Renal cortical epithelial cell (primary cell): ENCODE measurements at regions not wholly inside any gene's neighbourhood (a gene's known extent, or its start where the extent isn't known, plus 50 kb on each side); places are given as distances from the start of the nearest gene placed in this dataset.

Source experiments
- DNase-seq: peaks from one replicate; pipeline ENCODE4 v3.0.0-alpha.2; 2011; ENCODE audit warnings: low read depth

- no peak for DNase-seq
Observed at GRCh38 chr14:40909906-40910305, 696.8 kb upstream of the LRFN5 start.

GRCh38 chr14:40903709-40904108, 703.0 kb upstream of the LRFN5 start:
- DNase-seq, result no peak

- no peak for DNase-seq
Observed at GRCh38 chr14:40899435-40899834, 707.2 kb upstream of the LRFN5 start.

DNA sequence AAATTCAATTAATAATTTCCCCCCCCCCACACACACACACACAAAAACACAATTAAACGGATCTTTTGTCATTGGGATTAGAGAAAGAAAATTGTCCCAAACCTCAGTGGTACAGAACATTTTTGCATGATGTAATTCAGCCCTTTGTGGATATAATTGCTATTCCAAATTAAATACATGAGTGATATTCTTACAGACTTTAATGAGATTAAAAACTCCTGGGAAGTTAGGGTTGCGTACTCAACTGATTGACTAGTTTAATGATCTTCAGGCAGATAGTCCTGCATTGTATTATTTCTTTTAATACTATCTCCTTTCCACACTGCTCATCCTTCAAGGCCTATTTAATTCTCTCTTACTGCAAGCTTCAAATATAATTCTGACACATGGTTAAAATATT, 711.8 kb upstream of the LRFN5 start:
- DNase-seq, result no peak

DNA sequence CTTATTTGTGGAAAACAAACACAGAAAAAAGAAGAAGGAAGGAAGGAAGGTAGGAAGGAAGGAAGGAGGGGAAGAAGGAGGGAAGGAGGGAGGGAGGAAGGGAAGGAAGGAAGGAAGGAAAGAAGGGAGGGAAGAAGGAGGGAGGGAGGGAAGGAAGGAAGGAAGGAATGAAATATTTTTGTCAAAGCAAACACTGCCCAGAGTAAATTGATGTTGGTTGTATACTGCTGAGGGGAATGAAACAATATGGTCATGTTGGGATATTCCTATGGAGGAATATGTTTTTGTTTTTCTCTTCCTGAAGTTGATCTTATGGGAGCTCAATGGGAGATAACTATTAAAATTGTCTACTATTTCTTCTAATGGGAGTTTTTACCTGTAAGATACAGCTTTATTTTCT, 717.5 kb upstream of the LRFN5 start:
- DNase-seq, result no peak

DNA sequence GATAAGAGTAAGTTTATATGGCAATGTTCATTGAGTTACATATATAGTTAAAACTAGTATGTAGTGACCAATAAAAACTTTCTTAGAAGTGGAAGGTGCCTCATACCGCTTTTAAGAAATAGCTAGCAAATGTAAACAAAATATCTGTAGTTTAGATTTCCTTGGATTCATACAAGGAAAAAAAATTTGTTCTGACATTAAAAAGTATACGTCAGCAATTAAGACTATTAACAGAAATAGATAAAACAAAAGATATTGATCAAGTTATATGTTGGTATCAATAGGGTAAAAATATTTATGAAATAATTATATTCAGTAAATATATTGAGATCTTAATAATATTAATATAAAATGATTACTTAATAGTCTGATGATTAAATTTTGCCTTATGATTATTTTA, 718.8 kb upstream of the LRFN5 start:
- no peak for DNase-seq

GRCh38 chr14:40870252-40870651, 736.4 kb upstream of the LRFN5 start:
- peak; percentile 3 for DNase-seq

- no peak for DNase-seq
Observed at GRCh38 chr14:40859055-40859454, 747.6 kb upstream of the LRFN5 start.

DNA sequence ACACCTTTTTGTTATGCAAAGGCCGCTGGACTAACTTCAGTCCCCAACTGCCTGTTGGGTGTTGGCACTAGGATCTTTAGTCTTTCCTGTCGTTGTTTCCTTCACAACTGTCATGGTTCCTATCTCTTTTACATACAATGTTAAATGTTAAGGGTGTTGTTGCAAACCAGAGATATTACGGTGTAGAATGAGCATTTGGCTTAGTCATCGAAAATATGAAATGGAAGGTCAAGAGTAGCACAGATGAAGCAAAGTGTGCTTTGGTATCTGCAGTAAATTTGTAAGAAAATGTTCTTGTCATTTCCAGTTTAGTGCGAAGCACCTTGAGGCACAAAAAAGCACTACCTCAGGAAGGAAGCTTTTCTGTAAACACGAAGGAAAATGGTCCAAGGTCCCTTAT, 751.3 kb upstream of the LRFN5 start:
- no peak for DNase-seq

- DNase-seq, result no peak
Observed at GRCh38 chr14:40850191-40850590, 756.5 kb upstream of the LRFN5 start.

- DNase-seq, result no peak
Observed at GRCh38 chr14:40847480-40847879, 759.2 kb upstream of the LRFN5 start.

DNA sequence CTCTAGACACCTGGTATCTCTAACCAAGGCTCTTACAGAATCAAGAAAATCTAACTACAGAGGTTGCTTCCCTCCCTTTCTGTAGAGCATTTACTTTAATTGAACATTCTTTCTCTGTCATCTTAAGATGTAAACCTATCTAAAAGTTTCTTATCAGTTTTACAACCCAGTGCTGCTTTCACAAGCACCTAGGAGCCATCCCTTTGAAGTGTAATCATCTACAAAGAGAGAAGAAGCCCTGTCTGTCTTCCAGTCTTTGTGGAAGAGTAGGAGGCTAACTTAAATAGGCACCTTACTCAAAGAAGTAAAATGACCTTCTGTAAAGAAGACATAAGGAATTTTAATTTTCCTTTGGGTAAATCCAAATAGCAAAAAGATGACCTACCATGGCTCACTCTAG, 763.9 kb upstream of the LRFN5 start:
- DNase-seq, result no peak

DNA sequence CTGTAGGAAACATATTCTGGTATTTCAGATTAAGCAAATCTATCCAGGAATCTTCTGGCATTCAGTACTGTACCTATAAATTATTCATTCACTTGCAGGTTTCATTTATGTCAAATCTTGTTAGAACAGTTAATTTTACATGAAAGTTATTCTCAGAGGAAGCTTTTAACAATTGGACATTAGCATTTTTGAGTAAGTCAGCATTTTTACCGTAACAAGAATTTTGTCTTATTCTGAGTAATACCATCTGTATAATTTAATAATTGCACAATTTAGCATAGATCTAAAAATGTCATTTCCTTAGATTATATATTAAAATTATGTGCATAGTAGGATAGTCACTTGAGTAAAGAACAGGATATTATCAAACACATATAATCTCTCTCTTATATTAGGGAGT, 764.8 kb upstream of the LRFN5 start:
- no peak for DNase-seq

DNA sequence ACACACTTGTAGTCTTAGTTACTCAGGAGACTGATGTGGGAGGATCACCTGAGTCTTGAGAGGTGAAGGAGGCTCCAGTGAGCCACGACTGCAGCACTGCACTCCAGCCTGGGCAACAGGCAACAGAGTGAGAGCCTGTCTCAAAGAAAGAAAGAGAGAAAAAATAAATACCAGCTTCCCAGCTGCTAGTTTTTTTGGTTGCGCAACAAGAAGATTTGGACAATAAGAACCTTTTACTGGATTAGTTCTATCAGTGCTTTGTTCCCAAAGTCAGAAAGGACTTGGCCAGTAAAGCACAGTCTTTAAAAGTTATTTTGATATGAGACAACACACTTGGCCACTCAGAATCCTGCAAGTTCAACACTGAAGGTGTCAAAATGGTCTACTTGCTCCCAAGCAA, 768.1 kb upstream of the LRFN5 start:
- no peak for DNase-seq

- no peak for DNase-seq
Observed at GRCh38 chr14:40806471-40806870, 800.2 kb upstream of the LRFN5 start.

DNA sequence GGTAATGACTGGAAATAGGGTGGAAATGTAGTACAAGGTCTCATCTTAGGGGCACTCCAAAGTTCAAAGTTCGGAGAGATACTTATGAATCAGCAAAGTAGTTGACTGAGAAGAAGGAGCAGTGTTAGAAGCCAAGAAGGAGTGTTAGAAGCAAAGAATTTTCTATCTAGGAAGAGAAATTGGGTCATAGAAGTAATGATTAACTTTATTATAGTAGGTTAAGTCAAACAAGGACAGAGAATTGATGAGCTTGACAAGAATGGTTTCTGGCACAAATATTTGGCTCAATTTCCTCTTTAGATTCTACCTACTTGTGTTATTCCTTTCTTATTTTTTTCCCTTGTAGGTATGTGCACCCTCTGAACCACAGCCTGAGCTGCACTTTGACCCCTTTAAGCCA, 810.5 kb upstream of the LRFN5 start:
- peak; percentile 73 for DNase-seq

GRCh38 chr14:40784860-40785259, 821.8 kb upstream of the LRFN5 start:
- DNase-seq, result no peak

GRCh38 chr14:40762685-40763084, 844.0 kb upstream of the LRFN5 start:
- peak; percentile 0 for DNase-seq

GRCh38 chr14:40762177-40762576, 844.5 kb upstream of the LRFN5 start:
- DNase-seq, result no peak

DNA sequence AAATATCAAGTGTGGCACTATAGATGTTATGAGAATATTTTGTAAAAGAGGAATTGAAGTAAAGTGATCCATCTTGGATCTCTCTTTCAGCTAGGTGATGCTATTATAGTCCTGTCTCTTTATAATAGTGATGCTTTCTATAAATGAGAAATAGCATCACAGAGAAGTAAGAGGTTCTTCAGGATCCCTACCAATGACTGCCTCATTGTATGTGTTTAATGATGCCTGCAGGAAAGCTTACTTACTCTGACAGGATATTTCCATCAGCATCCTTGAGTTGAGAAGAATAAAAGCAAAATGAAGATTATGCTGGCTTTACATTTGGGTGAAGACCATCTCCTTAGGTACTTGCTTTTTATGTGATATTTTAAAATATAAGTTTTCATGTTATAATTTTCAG, 846.0 kb upstream of the LRFN5 start:
- DNase-seq, result no peak

GRCh38 chr14:40758076-40758475, 848.6 kb upstream of the LRFN5 start:
- no peak for DNase-seq

DNA sequence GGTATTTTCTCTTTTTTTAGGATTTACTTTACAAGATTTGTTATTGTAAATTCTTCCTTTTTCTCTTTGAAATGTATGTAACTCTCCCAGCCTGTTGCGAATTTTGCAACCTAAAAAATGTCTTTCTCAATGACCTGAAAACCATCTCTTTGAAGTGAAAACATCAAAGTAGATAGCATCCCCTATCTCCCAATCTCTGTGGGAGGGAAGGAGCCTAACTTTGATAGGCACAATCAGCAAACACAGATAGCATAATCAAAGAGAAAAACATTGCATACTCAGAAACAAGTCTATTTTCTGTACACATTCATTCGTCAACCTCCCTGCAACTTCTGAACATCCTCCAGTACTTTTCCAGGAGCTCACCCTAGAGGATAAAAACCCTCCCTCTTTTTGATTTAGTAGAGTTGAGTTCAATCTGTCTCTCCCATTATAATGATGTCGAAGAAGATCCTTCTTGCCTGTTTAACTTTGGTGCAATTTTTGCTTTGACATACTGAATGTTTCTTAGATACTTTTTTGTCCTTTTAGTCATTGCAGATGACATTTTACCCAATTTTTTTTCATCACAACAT, 849.2 kb upstream of the LRFN5 start:
- no peak for DNase-seq

DNA sequence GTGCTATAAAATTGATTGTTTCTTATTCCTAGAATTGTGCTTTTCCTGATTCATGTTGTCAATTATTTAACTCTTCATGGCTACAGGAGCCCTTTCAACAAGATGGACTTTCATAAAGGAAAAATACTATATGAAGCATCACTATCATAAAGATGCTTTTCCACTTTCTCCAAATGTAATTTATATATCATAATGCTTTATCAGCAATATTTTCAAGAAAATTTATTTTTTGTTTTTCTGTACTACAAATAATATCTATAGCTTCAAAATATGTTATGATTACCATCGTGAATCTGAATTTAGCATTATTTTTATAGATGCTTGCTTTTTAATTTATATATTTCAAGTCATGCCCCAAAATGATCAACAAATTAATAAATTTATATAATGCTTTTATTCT, 873.5 kb upstream of the LRFN5 start:
- no peak for DNase-seq

DNA sequence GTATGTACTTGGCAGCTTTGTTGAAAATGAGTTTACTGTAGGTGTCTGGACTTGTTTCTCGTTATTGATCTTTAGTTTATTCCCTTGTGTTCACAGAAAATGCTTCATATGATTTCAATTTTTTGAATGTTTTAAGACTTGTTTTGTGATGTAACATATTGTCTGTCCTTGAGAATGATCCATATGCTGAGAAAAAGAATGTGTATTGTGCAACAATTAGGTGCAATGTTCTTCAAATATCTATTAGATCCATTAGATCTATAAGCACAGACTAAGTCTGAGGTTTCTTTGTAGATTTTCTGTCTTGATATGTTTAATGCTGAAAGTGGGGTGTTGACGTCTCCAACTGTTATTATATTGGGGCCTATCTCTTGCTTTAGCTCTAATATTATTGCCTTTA, 879.6 kb upstream of the LRFN5 start:
- no peak for DNase-seq

DNA sequence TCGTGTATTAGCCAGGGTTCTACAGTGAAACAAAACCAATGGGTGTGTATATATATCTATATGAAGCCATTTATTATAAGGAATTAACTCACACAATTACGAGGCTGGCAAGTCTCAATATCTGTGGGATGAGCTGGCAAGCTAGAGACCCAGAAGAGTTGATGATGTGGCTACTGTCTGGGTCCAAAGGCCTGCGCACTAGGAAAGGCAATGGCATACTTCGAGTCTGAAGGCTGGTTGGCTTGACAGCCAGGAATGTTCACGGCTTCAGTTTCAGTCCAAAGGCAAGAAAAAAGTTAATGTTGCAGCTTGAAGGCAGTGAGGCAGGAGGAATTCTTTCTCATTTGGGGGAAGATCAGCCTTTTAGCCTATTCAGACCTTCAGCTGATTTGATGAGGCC, 893.3 kb upstream of the LRFN5 start:
- peak; percentile 2 for DNase-seq
